ENCODE measurements at regions not wholly inside any gene's neighbourhood (a gene's known extent, or its start where the extent isn't known, plus 50 kb on each side); places are given as distances from the start of the nearest gene placed in this dataset.
"Not testable (repeated sequence)": the region's sequence is repeated elsewhere in the genome, so short reads cannot be mapped to it uniquely, and the experiment has no call there.

GRCh38 chr11:34732831-34733230, 111.9 kb downstream of the EHF start:
- DNase-seq (no peak), ATAC-seq (ENCODE audit: low read depth in 2 of 2) (no peak)
- no peak overlapping the region for H3K4me3 Mint-ChIP-seq
- H3K9me3 Mint-ChIP-seq, result peaks cover 0 to 12% (median 2%) of the 10 kb centered on the region in 7 donors
- peaks cover 4 to 33% (median 10%) of the 10 kb centered on the region in 3 donors for H3K27me3 Mint-ChIP-seq
- H3K36me3 Mint-ChIP-seq, result no peaks in the 10 kb centered on the region
- no peaks in the 10 kb centered on the region for H3K4me1 Mint-ChIP-seq
- H3K27ac Mint-ChIP-seq, result no peak overlapping the region

- Mint-ChIP-seq H3K27me3 (peaks cover 0 to 28% (median 3%) of the 10 kb centered on the region in 3 donors), H3K4me3 (no peak overlapping the region), H3K9me3 (peaks cover 0 to 4% (median 0%) of the 10 kb centered on the region in 7 donors), H3K4me1 (no peaks in the 10 kb centered on the region), H3K27ac (no peak overlapping the region), H3K36me3 (no peaks in the 10 kb centered on the region)
- ATAC-seq (ENCODE audit: low read depth in 2 of 2), result no peak
- DNase-seq, result no peak
These were observed 110.7 kb downstream of the EHF start for GRCh38 chr11:34731603-34732002.

GRCh38 chr11:34730544-34731295, 109.8 kb downstream of the EHF start:
- Mint-ChIP-seq H3K4me1 (no peaks in the 10 kb centered on the region), H3K36me3 (no peaks in the 10 kb centered on the region), H3K27ac (no peak overlapping the region), H3K9me3 (peaks cover 0 to 3% (median 0%) of the 10 kb centered on the region in 7 donors), H3K4me3 (no peak overlapping the region), H3K27me3 (peaks cover 0 to 24% (median 0%) of the 10 kb centered on the region in 3 donors)
- ATAC-seq (ENCODE audit: low read depth in 2 of 2), result no peak
- DNase-seq, result no peak

GRCh38 chr11:34728609-34729008, 107.7 kb downstream of the EHF start:
- no peak for DNase-seq
- H3K4me1 Mint-ChIP-seq, result no peaks in the 10 kb centered on the region
- peaks cover 0 to 16% (median 0%) of the 10 kb centered on the region in 3 donors for H3K27me3 Mint-ChIP-seq
- no peak overlapping the region for H3K4me3 Mint-ChIP-seq
- peaks cover 0 to 18% (median 5%) of the 10 kb centered on the region in 7 donors for H3K9me3 Mint-ChIP-seq
- no peak for ATAC-seq (ENCODE audit: low read depth in 2 of 2)
- no peaks in the 10 kb centered on the region for H3K36me3 Mint-ChIP-seq
- no peak overlapping the region for H3K27ac Mint-ChIP-seq

GRCh38 chr11:34727228-34727737, 106.4 kb downstream of the EHF start:
- ATAC-seq (ENCODE audit: low read depth in 2 of 2) (no peak), DNase-seq (no peak)
- Mint-ChIP-seq H3K9me3 (peaks cover 0 to 27% (median 10%) of the 10 kb centered on the region in 7 donors), H3K27ac (no peak overlapping the region), H3K4me1 (no peaks in the 10 kb centered on the region), H3K27me3 (peaks cover 0 to 16% (median 0%) of the 10 kb centered on the region in 3 donors), H3K4me3 (no peak overlapping the region), H3K36me3 (no peaks in the 10 kb centered on the region)

- Mint-ChIP-seq H3K4me1 (no peaks in the 10 kb centered on the region), H3K27ac (no peak overlapping the region), H3K4me3 (no peak overlapping the region), H3K27me3 (peaks cover 0 to 4% (median 0%) of the 10 kb centered on the region in 3 donors), H3K36me3 (no peaks in the 10 kb centered on the region), H3K9me3 (peaks cover 0 to 27% (median 10%) of the 10 kb centered on the region in 7 donors)
- ATAC-seq (ENCODE audit: low read depth in 2 of 2), result no peak
- no peak for DNase-seq
These were observed 104.1 kb downstream of the EHF start for GRCh38 chr11:34724973-34725372.

GRCh38 chr11:34721646-34722045, 100.8 kb downstream of the EHF start:
- Mint-ChIP-seq H3K27ac (no peak overlapping the region), H3K27me3 (no peaks in the 10 kb centered on the region), H3K9me3 (peaks cover 0 to 27% (median 10%) of the 10 kb centered on the region in 7 donors), H3K4me3 (no peak overlapping the region), H3K4me1 (no peaks in the 10 kb centered on the region), H3K36me3 (no peaks in the 10 kb centered on the region)
- no peak for DNase-seq
- ATAC-seq (ENCODE audit: low read depth in 2 of 2), result no peak

- H3K27me3 Mint-ChIP-seq, result peaks cover 0 to 4% (median 0%) of the 10 kb centered on the region in 3 donors
- no peak for DNase-seq
- no peak for ATAC-seq (ENCODE audit: low read depth in 2 of 2)
- peaks cover 2 to 20% (median 8%) of the 10 kb centered on the region in 7 donors for H3K9me3 Mint-ChIP-seq
- no peaks in the 10 kb centered on the region for H3K4me1 Mint-ChIP-seq
- no peak overlapping the region for H3K27ac Mint-ChIP-seq
- H3K36me3 Mint-ChIP-seq, result peaks cover 0 to 2% of the 10 kb centered on the region in 2 donors
- H3K4me3 Mint-ChIP-seq, result no peak overlapping the region
These were observed 98.5 kb downstream of the EHF start for GRCh38 chr11:34719303-34719848.

- H3K9me3 Mint-ChIP-seq, result peaks cover 14 to 52% (median 33%) of the 10 kb centered on the region in 7 donors
- H3K27ac Mint-ChIP-seq; ATAC-seq (ENCODE audit: low read depth in 2 of 2); H3K27me3 Mint-ChIP-seq; DNase-seq; H3K4me3 Mint-ChIP-seq; H3K4me1 Mint-ChIP-seq: not testable (repeated sequence)
- peaks cover 7 to 29% of the 10 kb centered on the region in 2 donors for H3K36me3 Mint-ChIP-seq
These were observed 92.7 kb downstream of the EHF start for GRCh38 chr11:34713631-34714030.

Measured in naive B cell (primary cell).